ENCODE measurements at regions not wholly inside any gene's neighbourhood (a gene's known extent, or its start where the extent isn't known, plus 50 kb on each side); places are given as distances from the start of the nearest gene placed in this dataset.
"Not testable (repeated sequence)": the region's sequence is repeated elsewhere in the genome, so short reads cannot be mapped to it uniquely, and the experiment has no call there.

DNA sequence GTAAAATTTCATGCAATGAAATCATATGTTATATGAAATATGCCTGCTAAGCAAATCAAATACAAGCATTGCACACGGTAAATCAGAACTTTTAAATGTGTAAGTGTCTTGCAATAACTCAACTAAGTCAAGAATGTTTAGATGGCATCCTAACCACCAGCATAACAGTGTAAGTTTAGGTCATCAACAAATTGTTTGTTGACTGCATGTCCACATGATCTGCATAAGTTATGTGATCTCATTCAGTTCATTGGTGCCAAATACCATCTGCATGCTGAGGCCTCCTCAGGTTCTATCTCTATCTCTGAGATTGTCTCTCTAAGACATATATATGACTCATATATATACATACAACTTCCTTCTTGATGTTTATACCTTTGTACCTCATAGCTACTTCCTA, 159.6 kb upstream of the STK32A start:
- DNase-seq (ENCODE audit: extremely low read depth in 1 of 2, low read depth in 1 of 2): no peak

GRCh38 chr5:147080391-147080790, 154.4 kb upstream of the STK32A start:
- no peak for DNase-seq (ENCODE audit: extremely low read depth in 1 of 2, low read depth in 1 of 2)

- DNase-seq (ENCODE audit: extremely low read depth in 1 of 2, low read depth in 1 of 2): no peak
These were observed 153.5 kb upstream of the STK32A start for GRCh38 chr5:147081311-147081764.

DNA sequence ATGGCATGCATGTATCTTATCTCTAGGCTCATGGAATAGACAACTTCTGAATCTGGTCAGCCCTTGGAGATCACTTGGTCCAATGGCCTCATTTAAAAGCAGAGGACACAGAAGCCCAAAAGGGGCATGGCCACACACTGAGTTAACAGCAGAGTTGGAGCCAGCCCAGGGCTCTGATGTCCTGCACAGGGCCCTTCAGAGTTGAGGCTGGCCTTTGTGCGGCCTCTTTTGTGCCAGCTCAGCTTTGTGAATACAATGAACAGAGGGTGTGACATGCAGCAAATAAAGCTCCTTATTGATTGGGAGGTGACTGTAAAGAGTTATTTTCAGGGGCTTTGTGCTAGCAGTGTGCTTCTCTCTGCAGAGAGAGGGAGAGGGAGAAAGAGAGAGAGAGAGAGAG, 150.1 kb upstream of the STK32A start:
- DNase-seq (ENCODE audit: extremely low read depth in 1 of 2, low read depth in 1 of 2): no peak

DNA sequence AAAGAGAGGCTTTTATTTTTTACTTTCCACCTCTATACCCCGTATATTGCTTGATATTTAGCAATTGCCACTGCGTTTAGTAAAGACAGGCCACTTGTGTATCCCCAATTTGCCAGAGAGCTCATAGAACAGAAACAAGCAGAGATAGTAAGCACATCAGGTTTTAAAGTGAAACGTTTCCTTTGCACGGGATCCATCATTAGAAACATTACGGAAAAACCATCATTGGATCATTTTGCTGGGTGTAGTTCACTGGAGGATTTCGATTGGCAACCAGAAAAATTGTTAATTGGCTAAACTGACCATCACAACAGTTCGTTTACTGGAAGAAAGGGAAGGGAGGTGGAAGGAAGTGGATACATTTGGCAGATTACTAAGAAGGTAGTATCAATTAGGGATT, 149.4 kb upstream of the STK32A start:
- no peak for DNase-seq (ENCODE audit: extremely low read depth in 1 of 2, low read depth in 1 of 2)

GRCh38 chr5:147092044-147092443, 142.8 kb upstream of the STK32A start:
- DNase-seq (ENCODE audit: extremely low read depth in 1 of 2, low read depth in 1 of 2): no peak

- DNase-seq (ENCODE audit: extremely low read depth in 1 of 2, low read depth in 1 of 2): no peak
These were observed 141.7 kb upstream of the STK32A start for GRCh38 chr5:147093138-147093537.

DNA sequence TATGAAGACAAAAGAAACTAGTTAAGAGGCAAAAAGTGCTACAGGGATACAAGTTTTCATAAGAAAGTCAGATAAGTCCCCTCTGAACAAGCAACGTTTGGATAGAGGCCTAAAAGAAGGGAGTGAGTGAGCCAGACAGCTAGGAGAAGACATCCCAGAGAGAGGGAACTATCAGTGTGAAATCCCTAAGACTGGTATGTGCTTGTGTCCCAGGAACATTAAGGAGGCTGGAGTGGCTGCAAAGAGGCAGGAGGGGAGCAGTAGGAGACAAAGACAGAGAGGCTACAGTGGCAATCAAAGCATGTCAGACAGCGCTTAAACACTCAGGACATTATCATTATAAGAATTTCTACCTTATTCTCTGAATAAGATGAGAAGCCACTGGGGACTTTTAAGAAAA, 139.1 kb upstream of the STK32A start:
- DNase-seq (ENCODE audit: extremely low read depth in 1 of 2, low read depth in 1 of 2): no peak

- DNase-seq (ENCODE audit: extremely low read depth in 1 of 2, low read depth in 1 of 2): no peak
These were observed 136.5 kb upstream of the STK32A start for GRCh38 chr5:147098233-147098790.

- DNase-seq (ENCODE audit: extremely low read depth in 1 of 2, low read depth in 1 of 2): no peak
These were observed 133.0 kb upstream of the STK32A start for GRCh38 chr5:147101659-147102369.

GRCh38 chr5:147112899-147113298, 121.9 kb upstream of the STK32A start:
- no peak for DNase-seq (ENCODE audit: extremely low read depth in 1 of 2, low read depth in 1 of 2)

DNA sequence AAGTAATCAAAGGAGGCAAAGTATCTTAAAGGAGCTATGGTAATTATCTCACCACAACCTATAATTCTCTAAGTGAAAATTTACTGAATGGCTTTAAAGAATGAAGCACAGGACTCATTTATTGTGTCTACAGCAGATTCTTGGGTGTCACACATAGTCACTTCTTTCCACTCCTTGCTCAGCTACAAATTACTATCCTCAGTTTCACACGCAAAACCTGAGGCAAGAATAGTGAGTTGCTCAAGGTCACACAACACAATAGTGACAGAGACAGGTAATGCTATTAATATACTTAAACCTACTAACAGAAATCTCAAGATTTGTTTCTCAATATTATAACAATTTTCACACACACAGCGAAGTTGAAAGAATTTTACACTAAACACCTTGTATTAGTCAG, 120.9 kb upstream of the STK32A start:
- DNase-seq (ENCODE audit: extremely low read depth in 1 of 2, low read depth in 1 of 2): no peak

GRCh38 chr5:147139759-147140158, 95.1 kb upstream of the STK32A start:
- not testable (repeated sequence) for DNase-seq (ENCODE audit: extremely low read depth in 1 of 2, low read depth in 1 of 2)

DNA sequence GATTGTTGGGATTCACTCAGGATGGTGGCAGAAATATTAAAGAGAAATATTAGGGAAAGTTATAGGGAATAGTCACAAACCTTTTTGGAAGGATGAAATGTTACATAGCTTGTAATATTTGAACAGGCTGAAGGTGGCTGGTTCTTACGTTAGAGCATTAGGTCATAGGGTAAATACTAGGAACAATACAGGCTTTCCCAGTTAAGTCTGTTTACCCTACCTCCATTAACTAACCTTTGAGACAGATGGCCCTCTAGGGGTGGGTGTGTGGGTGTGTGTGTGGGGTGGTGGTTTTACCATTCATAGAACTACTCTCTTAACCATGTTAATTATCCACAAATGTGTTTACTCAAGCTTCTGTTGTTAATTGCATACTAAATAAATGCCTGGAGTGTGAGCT, 94.3 kb upstream of the STK32A start:
- no peak for DNase-seq (ENCODE audit: extremely low read depth in 1 of 2, low read depth in 1 of 2)

- not testable (repeated sequence) for DNase-seq (ENCODE audit: extremely low read depth in 1 of 2, low read depth in 1 of 2)
These were observed 93.2 kb upstream of the STK32A start for GRCh38 chr5:147141580-147141979.

- DNase-seq (ENCODE audit: extremely low read depth in 1 of 2, low read depth in 1 of 2): no peak
These were observed 91.6 kb upstream of the STK32A start for GRCh38 chr5:147143215-147143614.

DNA sequence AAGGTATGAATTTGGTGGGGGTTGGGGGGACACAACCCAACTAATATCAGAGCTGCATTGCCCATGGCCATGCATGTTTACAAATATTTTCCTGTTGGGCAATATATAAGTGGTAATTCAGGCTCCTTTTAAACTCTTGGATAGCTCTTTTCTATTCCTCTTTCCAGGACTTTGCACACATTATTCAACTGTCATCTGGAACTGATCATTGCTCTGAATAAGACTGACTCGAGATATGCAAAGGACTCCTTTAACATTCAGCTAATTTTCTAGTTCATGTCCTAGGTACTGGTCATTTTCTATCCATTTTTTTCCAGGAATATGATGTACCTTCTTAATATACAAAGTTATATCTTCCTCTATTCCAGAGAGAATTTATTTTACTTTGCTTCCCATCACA, 89.5 kb upstream of the STK32A start:
- no peak for DNase-seq (ENCODE audit: extremely low read depth in 1 of 2, low read depth in 1 of 2)

DNA sequence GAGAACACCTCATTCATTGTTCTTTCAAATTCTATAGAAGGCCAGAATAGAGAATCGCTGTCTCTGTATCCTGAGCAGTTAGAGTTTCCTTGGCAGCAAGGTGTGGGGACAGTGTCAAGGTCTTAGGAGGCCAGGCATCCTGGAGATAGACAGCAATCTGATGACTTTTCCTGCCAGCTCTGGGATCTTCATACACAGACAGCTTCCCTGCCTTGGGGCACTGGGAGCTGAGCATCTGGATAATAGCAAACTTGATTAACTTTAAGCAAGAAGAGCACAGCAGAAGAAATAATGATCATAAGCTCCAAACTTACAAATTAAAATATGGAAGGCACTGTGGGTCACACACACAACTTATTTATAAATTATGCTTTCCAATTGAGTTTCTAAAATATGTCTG, 86.1 kb upstream of the STK32A start:
- DNase-seq (ENCODE audit: extremely low read depth in 1 of 2, low read depth in 1 of 2): no peak

DNA sequence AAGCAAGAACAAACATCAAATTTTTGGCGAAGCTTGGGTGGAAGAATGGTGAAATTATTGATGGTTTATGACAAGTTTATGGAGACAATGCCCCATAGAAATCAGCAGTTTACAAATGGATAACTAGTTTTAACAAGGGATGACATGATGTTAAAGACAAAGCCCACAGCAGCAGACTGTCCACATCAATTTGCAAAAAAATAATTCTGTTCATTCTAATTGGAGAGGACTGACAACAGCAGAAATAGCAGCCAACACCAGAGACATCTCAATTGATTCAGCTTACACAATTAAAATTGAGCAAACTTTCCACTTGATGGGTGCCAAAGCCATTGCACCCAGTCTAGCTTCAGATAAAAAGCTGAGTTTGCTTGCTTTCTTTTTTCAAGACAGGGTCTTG, 82.7 kb upstream of the STK32A start:
- no peak for DNase-seq (ENCODE audit: extremely low read depth in 1 of 2, low read depth in 1 of 2)

DNA sequence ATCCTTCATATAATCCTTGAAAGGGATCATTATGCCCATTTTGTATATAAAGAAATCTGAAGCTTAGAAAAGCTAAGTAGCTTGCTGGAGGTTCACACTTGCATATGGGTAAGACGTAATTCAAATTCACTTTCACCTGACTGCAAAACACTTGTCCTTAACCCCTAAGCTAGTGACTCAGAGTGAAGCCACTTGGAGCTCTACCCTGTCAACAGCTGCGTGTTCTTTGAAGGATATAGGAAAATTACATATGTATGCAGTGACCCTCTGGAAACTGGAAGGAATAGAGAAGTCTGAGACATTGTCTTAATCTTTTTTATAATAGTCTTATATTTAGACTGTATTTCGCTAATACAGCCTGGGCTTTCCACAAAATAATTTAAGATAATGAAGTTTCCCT, 80.0 kb upstream of the STK32A start:
- DNase-seq (ENCODE audit: extremely low read depth in 1 of 2, low read depth in 1 of 2): no peak

GRCh38 chr5:147156012-147156411, 78.8 kb upstream of the STK32A start:
- DNase-seq (ENCODE audit: extremely low read depth in 1 of 2, low read depth in 1 of 2): no peak

DNA sequence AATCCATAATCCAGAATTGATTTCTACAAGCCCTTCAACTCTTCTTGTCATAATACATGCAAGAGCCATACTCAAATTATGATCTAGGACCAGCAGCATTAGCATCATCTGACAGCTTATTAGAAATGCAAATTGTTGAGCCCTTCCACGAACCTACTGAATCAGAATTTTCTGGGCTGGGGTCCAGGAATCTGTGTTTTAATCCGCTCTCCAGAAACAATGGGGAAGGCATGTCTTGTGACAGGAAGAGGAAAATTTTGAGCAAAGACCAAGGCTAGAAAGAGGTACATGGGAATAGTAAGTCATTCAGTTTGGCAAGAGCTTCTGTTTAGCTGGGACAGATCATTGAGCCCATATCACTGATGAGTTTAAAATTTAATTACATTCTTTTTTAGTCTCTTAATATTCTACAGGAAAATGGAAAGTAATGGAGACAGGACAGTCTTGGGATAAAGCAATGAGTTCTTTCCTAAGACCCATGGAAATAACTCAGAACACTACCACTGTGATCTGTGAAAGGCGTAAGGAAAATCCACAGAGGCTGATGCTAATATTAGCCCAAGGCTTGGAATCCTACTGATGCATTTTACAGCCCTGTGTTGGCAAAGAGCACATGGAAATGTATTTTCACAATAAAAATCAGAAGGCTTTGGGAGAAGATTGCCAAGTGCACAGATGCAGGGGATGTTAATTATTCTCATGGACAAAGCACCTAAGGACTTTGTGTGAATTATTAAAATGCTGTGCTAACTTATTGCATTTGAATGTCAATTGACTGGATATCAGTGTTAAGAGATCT, 73.7 kb upstream of the STK32A start:
- no peak for DNase-seq (ENCODE audit: extremely low read depth in 1 of 2, low read depth in 1 of 2)

Data from stimulated activated CD8-positive, alpha-beta memory T cell treated with anti-CD3 and anti-CD28 coated beads, Interleukin-7, amount 100 ng/mL, for 48 hours (primary cell).